ENCODE measurements at regions not wholly inside any gene's neighbourhood (a gene's known extent, or its start where the extent isn't known, plus 50 kb on each side); places are given as distances from the start of the nearest gene placed in this dataset.

DNA sequence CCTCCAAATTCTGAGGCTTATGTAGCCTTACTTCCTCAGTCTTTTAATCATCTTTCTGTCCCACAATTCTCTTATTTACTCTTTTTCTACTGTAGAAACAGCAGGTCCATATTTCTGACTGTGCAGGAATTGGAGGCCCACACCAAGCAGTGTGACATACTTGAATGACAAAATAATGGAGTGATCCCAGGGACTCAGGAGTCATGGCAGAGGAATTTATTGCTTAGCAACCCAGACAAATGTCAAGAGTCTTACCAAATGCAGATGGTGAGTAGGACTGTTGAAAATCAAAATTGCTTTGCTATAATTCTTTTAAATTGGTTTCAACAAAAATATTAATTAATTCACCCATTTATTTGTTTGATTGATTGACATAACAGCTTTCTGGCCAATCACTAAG is 59.9 kb downstream of the HTR1B start:
- DNase-seq (no peak), ATAC-seq (peak; percentile 45)
- intact Hi-C loops (cut with micrococcal nuclease): no loop called here

DNA sequence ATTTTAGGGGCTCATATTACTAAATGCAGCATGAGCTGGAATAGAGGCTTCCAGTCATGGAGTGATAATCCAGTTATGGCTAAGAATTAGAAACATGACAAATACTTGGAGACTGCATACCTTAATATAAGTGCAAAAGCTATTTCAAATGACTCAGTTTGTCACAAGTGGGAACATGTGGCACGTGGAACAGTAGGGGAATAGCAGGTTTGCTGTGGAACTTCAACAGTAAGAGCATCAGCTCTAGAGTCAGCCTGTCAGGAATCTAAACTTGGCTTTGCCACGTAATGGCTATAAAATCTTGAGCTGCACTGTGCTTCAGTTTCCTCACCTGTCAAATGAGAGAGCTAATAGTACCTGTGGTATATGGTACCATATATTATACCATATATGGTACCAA is 62.1 kb downstream of the HTR1B start:
- DNase-seq (no peak), ATAC-seq (no peak)
- intact Hi-C loops (cut with micrococcal nuclease): no loop called here

DNA sequence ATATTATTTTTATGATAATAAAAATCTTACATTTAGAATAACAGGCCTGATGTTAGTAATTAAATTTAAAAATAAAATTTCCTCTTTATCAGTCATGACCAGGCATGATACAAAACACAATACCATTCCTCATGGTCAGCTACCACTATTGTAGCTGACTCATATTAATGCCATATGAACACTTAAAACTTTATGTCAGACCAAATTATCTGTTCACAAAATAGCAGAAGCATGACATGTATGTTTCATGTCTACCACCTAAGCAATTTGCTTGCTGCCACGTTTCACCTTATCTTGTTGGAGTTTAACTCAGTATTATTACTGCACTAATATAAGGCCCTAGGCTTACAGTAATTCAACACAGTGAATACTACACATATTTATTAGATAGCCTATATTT is 65.7 kb downstream of the HTR1B start:
- intact Hi-C loops (cut with micrococcal nuclease): no loop called here
- no peak for ATAC-seq

DNA sequence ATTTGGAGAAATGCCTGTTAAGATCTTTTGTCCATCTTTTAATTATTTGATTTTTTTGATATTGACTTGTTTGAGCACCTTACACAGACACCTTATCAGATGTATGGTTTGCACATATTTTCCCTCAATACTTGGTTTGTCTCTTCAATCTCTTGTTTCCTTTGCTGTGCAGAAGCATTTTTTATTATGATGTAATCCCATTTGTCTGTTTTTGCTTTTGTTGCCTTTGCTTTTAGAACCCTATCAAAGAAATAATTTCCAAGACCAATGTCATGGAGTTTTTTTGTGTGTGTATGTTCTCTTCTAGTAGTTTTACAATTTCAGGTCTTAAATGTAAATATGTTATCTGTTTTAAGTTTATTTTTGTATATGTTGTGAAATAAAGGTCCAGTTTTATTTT is 73.9 kb downstream of the HTR1B start:
- DNase-seq (no peak), ATAC-seq (no peak)
- intact Hi-C loops (cut with micrococcal nuclease): no loop called here

More for the DNA sequence above, 65.7 kb downstream of the HTR1B start:
- DNase-seq: no peak

DNA sequence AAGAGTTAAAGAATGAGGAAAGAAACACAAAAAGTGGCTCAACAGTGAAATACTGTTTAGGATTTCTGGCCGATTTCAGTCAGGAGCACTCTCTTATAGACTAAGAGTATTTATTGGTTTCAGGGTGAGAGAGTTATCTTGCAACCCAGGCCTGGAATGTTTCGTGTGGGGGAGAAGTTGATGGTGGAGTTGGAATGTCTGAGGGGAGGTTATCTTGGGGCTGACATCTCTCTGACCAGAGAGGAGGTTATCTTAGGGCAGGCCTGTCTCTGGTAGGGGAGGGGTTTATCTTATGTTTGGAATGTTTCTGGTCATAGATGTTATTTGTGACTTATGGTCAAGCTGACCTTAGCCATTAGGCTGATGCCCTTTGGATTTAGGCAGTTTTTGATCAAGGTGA is 80.3 kb downstream of the HTR1B start:
- no peak for ATAC-seq
- intact Hi-C loops (cut with micrococcal nuclease): no loop called here

DNA sequence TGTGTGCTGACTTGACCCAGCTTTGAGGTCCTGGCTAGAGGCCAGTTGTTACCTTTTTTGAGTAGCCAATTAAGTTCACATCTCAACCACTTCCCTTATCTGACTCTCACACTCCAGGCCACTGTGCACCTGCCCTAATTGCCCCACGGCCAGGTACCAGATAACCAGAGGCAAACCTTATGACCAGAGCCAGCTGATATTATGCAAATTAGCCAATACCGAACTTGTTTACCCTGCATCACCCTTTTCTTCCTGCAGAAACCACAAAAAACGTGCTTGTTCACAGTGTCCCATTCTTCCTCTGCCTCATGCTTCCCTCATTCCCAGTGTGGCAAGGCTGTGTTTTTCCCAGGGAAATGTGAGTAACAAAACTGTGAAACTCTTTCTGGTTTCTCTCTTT is 89.3 kb downstream of the HTR1B start:
- ATAC-seq (no peak), DNase-seq (no peak)
- intact Hi-C loops (cut with micrococcal nuclease): loop anchor here (10.0 kb wide), 1 partner anchor 1459 kb away; no protein-coding TSS in a partner anchor

More for the DNA sequence above, 80.3 kb downstream of the HTR1B start:
- no peak for DNase-seq

DNA sequence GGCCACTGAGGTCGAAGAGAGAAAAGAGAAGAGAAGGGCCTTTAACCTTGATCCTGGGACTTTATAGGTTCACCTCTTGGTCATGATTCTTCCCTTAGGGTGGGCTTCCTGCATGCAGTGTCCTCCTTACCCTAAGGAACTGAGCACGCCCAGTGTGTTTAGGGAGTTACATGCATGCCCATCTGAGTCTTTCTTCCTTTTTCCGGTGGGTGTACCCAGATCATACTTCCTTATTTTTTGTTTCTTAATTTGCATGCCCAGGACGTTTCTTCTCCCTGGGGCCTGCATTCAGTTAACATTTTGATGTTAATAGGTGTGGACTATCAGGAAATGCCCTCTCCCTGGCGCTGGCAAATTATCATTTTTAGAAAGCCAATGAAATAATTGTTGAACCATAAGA is 91.5 kb downstream of the HTR1B start:
- DNase-seq (no peak), ATAC-seq (no peak)
- intact Hi-C loops (cut with micrococcal nuclease): loop anchor here (10.0 kb wide), 1 partner anchor 1457 kb away; no protein-coding TSS in a partner anchor

DNA sequence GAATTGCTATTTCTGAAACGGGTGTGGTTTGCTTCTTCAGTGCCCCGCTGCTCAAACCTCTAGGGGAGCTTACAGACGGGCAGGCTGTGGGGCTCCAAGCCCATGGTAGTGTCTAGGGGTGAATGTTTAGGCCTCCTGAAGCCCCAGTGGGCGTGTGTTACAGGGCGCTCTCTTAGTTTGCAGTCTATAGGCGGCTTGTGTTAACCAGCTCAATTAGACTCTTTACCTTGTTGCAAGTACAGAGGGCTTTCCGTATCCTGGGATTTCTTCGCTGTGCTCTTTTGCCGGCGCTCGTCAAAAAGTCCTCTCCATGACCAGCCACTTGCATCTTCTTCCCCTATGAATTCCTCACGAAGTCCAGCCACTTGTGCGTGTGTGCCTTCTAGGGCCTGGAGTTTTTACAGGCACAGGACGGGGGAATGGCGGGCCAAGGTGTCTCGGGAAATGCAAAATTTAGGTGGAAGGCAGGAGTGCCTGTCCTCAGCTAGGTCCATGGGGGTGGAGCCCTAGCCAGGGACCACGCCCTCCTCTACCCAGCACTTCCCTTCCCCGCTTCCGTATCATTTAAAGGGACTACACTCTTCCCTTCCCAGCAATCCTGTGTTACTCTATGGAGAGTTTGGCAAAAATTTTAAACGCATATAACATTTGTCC is 94.5 kb downstream of the HTR1B start:
- intact Hi-C loops (cut with micrococcal nuclease): no loop called here
- peak; percentile 73 for DNase-seq
- ATAC-seq: peak; percentile 96

DNA sequence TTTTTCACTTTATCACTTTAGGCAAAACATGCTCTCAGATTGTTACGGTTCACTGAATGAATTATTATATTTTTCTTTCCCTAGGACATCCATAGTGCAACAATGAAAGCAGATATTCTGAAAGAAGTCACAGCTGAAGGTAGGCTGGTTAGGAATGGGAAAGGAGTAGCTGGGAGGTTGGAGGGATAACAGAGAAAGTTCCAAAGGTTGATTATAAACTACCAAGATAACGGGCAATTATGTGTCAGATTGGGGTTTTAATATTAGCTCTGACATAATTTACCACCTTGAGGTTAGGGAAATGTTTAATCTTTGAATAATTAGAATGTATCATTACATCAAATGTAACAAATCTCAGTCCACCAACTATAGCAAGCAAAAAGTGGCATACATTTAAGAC is 96.5 kb downstream of the HTR1B start:
- intact Hi-C loops (cut with micrococcal nuclease): no loop called here
- no peak for ATAC-seq

DNA sequence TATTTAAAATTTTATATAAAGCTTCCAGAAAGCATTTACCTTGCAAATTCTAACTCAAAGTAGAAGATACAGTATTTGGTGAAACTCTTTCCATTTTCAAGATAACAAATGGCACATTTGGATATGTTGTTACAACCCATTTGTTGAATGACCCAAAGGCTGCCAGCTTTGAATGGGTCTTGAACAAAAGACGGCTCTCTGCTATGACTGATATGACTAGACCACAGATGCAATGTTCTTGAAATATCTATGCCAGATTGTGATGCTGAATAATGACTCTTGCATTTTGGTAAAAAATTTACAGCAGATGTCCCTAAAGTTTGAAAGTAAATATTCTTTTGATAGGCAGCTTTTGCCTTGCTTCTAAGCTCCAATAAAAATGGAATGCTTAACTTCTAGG is 99.6 kb downstream of the HTR1B start:
- intact Hi-C loops (cut with micrococcal nuclease): no loop called here

More for the DNA sequence above, 96.5 kb downstream of the HTR1B start:
- DNase-seq: no peak

DNA sequence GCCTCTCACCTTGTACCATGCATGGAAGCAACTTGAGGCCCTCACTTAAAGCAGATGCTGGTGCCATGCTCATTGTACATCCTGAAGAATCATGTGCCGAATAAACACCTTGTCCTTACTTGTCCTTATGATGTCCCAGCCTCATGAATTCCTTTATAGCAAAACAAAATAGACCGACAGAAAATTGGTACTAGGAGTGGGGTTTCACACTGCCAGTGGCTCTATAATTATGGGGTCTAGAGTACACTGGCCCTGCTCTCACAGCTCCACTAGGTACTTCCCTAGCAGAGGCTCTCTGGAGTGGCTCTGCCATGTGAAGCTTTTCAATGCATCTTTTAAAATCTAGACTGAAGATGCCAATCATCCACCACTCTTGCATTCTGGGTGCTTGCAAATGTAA is 101.2 kb downstream of the HTR1B start:
- intact Hi-C loops (cut with micrococcal nuclease): no loop called here
- no peak for DNase-seq
- ATAC-seq: no peak

More for the DNA sequence above, 99.6 kb downstream of the HTR1B start:
- ATAC-seq (no peak), DNase-seq (no peak)

DNA sequence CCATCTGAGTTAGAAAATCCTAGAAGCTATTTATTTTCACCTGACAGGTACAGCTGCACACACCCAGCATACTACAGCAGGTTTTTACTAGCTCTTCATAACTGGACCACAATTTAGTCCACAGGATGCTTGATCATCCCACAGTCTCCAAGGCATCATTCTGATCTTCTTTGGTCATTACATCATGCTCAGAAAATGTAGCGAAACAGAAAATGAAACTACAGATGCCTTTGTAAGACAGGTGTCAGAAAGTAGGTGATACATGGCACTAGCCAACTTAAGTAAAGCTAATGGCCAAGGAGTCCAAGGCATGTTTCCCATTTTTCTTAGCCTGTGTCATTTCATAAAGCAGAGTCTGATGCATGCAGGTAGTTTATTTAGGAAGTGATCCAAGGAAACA is 102.3 kb downstream of the HTR1B start:
- ATAC-seq (no peak), DNase-seq (no peak)
- intact Hi-C loops (cut with micrococcal nuclease): no loop called here

DNA sequence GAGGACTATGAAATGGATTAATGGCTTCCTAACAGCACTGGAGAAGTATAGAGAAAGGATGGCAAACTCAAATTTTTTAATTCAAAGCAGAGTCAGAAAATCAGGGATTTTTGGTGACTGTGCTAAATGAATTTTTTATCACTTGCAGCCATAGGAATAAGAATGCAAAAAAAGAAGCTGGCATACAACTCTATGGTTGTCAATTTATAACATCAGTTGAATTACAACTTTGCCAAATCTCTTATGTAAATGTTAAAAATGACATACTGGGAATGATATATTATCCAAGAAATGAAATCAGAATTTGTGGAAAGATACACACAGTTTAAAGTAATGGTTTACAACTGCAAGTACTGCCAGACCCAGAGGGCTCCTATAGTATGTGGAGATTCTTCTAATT is 106.5 kb downstream of the HTR1B start:
- no peak for DNase-seq
- no peak for ATAC-seq
- intact Hi-C loops (cut with micrococcal nuclease): no loop called here

DNA sequence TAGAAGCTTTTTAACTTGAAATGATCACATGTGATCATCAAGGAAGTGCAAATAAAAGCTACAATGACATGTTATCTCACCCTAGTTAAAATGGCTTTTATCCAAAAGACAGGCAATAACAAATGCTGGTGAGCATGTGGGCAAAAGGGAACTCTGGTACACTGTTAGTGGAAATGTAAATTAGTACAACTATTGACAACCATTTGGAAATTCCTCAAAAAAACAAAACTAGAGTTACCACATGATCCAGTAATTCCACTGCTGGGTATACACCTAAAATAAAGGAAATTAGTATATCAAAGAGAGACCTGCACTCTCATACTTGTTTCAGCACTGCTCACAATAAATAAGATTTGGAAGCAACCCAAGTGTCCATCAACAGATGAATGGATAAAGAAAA is 108.7 kb downstream of the HTR1B start:
- intact Hi-C loops (cut with micrococcal nuclease): no loop called here
- ATAC-seq: no peak
- DNase-seq: no peak

DNA sequence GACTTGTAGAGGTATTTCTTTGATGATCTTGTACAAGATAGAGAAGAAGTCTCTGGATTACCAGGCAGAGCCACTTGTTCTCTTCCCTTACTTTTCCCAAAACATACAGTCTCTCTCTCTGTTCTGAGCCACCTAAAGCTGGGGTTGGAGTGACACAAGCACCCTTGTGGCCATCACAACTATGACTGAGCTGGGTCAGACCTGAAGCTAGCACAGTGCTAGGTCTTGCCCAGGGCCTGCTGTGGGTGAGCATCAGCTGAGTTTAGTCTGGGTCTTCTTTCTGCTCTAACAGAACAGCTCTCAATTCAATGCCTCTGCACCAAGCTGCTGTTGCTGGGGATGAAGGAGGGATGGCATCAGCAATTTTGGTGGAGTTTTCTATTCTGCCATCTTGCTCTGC is 110.2 kb downstream of the HTR1B start:
- no peak for DNase-seq
- no peak for ATAC-seq

DNA sequence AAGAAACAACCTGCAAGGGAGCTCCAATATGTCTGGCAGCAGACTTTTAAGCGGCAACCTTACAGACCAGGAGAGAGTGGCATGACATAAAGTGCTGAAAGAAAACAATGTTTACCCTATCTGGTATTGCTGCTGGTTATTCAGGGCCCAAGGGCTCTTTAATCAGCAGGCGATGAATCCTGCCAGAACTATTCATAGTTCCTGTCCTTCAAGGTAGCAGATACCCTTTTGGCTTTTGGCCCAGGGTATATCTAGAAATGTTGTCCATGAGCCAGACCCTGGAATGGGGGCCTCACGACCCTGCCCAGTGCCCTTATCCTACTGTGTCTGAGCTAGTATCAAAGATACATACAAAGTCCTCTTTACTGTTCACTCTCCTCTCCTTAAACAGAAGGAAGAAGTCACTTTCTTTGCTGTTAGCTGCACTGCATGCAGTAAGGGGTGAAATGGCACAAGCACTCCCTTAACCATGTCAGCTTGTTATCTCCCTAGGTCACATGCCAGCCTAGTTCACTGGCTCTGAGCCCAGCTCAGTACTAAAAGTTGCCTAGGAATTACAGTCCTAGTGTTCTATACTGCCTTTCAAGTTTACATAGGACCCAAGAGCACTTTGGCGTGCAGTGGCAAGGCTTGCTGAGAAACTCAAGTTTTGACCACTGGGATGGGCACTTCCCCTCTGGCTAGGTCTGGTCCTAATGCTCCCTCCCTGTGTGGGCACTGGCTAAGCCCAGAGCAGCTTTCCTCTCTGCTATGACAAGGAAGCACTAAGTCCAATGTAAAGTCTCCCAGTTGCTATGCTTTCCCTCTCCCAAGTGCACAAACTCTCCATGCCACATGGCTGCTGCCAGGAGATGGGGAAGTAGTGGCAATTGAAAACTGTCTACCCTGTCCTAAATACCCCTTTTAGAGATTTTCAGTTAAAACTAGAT is 122.0 kb downstream of the HTR1B start:
- peak; percentile 67 for DNase-seq
- peak; percentile 98 for ATAC-seq
- intact Hi-C loops (cut with micrococcal nuclease): no loop called here

More for the DNA sequence above, 110.2 kb downstream of the HTR1B start:
- intact Hi-C loops (cut with micrococcal nuclease): no loop called here

DNA sequence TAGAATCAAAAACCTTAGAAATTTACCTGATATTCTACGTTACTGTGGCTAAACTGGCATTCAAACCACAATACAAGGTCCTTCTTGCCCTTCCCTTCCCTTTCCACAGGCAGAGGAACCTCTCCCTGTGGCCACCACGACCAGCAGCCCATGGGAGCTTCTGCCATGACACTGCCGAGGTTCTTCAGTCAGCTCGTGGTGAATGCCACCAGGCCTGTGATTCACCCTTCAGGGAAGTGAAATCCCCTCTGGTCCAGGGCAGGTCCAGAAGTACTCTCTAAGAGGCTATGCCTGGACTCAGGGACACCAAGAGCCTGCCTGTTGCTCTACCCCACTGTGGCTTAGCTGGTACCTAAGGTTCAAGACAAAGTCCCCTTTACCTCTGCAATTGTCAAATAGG is 123.0 kb downstream of the HTR1B start:
- DNase-seq (no peak), ATAC-seq (peak; percentile 2)
- intact Hi-C loops (cut with micrococcal nuclease): no loop called here

DNA sequence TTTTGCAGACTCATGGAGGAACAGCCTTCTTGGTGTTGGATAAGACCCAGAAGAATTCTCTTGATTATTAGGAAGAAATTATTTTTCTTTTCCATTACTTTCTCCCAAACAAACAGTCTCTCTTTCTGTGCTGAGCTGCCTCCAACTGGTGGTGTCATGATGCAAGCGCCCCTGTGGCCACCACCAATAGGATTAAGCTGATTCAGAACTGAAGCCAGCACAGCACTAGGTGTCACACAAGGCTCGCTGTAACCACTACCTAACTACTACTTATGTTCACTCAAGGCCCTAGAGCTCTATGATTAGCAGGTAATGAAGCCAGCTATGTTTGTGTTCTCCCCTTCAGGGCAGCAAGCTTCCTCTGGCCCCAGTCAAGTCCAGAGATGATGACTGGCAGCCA is 123.4 kb downstream of the HTR1B start:
- ATAC-seq (no peak), DNase-seq (peak; percentile 13)
- intact Hi-C loops (cut with micrococcal nuclease): no loop called here

DNA sequence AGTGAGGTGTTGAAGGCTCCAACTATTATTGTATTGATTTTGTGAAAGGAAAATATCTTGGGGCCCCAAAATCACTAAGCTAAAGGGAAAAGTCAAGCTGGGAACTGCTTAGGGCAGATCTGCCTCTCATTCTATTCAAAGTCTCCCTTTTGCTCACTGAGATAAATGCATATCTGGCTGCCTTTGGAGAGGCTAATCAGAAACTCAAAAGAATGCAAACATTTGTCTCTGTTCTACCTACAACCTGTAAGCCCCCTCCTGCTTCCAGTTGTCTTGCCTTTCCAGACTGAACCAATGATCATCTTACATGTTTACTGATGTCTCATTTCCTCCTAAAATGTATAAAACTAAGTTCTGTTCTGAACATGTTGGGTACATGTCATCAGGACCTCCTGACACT is 125.9 kb downstream of the HTR1B start:
- ATAC-seq: no peak
- no peak for DNase-seq
- intact Hi-C loops (cut with micrococcal nuclease): no loop called here

DNA sequence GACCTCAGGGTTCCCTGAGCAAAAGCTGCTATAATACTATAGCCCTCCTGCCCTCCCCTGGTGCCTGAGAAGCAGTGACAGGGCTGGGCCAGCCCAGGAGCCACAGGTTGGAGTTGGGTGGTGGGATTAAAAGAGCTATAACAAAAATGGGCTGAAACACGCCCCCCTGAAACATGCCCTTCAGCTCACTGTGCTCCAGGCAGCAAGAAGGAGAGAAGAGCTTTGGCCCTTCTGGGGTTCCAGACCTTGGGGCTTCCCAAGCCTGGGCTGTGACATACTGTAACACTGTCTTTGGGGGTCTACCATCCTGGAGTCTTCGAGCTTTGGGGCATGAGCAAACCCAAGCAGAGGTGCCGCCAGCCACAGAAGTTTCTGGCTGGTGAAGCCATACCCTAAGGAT is 129.2 kb downstream of the HTR1B start:
- intact Hi-C loops (cut with micrococcal nuclease): no loop called here
- ATAC-seq (no peak), DNase-seq (no peak)
